Activated naive CD8-positive, alpha-beta T cell (primary cell): ENCODE measurements at regions not wholly inside any gene's neighbourhood (a gene's known extent, or its start where the extent isn't known, plus 50 kb on each side); places are given as distances from the start of the nearest gene placed in this dataset.
"Not testable (repeated sequence)": the region's sequence is repeated elsewhere in the genome, so short reads cannot be mapped to it uniquely, and the experiment has no call there.

ENCODE experiments used
- H3K27ac Mint-ChIP-seq: one replicate; pipeline ENCODE4 v1.8.0; 2021; ENCODE audit warnings: mixed read lengths
- H3K27me3 Mint-ChIP-seq: one replicate; pipeline ENCODE4 v1.8.0; 2021; ENCODE audit warnings: mixed read lengths
- H3K36me3 Mint-ChIP-seq: one replicate; pipeline ENCODE4 v1.8.0; 2021; ENCODE audit warnings: mixed read lengths
- H3K4me1 Mint-ChIP-seq: one replicate; pipeline ENCODE4 v1.8.0; 2021; ENCODE audit warnings: low read depth, mixed read lengths
- H3K4me3 Mint-ChIP-seq: one replicate; pipeline ENCODE4 v1.8.0; 2021; ENCODE audit warnings: mild to moderate bottlenecking, mixed read lengths
- H3K9me3 Mint-ChIP-seq: one replicate; pipeline ENCODE4 v1.8.0; 2021; ENCODE audit warnings: low read depth, mixed read lengths

DNA sequence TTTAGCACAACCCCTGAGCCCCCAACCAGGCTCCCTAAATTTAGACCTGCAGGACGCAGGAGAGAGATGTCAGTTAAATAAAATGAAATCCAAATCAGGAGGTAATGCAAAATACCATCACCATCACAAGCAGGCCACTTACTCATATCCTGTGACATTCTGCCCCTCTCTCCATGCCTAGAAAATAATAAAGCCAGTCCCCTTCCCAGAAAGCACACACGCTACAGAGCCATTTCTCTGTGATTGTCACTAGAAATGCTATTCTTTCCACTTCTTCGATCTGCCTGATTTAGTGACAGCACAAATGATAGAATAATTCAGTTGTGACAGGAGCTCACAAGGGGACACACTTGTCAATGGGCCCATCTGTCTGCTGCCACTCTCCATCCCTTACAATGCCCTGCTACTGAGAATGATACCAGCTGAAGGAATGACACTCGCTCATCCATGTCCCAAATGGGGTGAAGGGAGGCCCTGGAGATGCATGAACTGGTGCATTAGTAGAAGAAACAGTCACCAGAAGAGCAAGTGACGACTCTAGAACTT is 272.1 kb downstream of the SP3 start:
- no peaks in the 10 kb centered on the region for H3K4me1 Mint-ChIP-seq
- H3K4me3 Mint-ChIP-seq, result no peak overlapping the region
- H3K36me3 Mint-ChIP-seq, result no peaks in the 10 kb centered on the region
- H3K27me3 Mint-ChIP-seq, result peaks cover 1% of the 10 kb centered on the region
- H3K9me3 Mint-ChIP-seq, result no peaks in the 10 kb centered on the region
- H3K27ac Mint-ChIP-seq, result no peak overlapping the region

- Mint-ChIP-seq H3K4me3 (no peak overlapping the region), H3K27me3 (peaks cover 1% of the 10 kb centered on the region), H3K27ac (no peak overlapping the region), H3K9me3 (no peaks in the 10 kb centered on the region), H3K36me3 (no peaks in the 10 kb centered on the region), H3K4me1 (no peaks in the 10 kb centered on the region)
Measured at GRCh38 chr2:173696274-173696673, 268.9 kb downstream of the SP3 start.

DNA sequence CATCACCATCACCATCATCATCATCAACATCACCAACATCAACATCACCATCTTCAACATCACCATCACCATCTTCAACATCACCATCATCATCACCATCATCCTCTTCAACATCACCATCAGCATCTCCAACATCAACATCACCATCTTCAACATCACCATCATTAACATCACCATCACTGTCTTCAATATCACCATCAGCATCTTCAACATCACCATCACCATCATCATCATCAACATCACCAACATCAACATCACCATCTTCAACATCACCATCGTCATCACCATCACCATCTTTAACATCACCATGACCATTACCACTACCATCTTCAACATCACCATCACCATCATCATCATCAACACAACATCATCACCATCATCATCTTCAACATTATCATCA is 267.2 kb downstream of the SP3 start:
- no peaks in the 10 kb centered on the region for H3K27me3 Mint-ChIP-seq
- no peak overlapping the region for H3K4me3 Mint-ChIP-seq
- H3K36me3 Mint-ChIP-seq, result no peaks in the 10 kb centered on the region
- H3K27ac Mint-ChIP-seq, result no peak overlapping the region
- no peaks in the 10 kb centered on the region for H3K9me3 Mint-ChIP-seq
- no peaks in the 10 kb centered on the region for H3K4me1 Mint-ChIP-seq

DNA sequence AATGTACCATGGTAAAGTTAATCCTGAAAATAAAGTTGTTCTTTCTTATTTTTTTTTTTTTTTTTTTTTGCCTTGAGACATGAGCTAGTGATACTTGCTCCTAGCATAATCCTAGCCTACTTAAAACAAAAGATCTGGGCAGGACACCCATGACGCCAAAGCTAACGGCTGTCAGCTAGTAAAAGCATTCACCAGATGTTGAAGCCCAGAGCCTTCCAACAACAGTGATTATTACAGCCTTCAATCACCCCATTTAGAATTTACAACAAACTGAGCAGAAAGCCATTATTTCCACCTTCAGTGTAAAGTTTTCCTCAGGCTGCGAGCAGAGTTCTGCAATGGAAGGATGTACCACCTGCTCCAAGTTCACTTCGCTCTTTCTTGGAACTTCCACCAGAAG is 259.5 kb downstream of the SP3 start:
- no peaks in the 10 kb centered on the region for H3K9me3 Mint-ChIP-seq

GRCh38 chr2:173706936-173707335 is 258.2 kb downstream of the SP3 start:
- H3K9me3 Mint-ChIP-seq, result no peaks in the 10 kb centered on the region
- H3K36me3 Mint-ChIP-seq, result no peaks in the 10 kb centered on the region
- peaks cover 5% of the 10 kb centered on the region for H3K27me3 Mint-ChIP-seq
- no peak overlapping the region for H3K4me3 Mint-ChIP-seq
- H3K27ac Mint-ChIP-seq, result no peak overlapping the region
- no peaks in the 10 kb centered on the region for H3K4me1 Mint-ChIP-seq

More for the DNA sequence above, 259.5 kb downstream of the SP3 start:
- Mint-ChIP-seq H3K27ac (no peak overlapping the region), H3K36me3 (no peaks in the 10 kb centered on the region), H3K27me3 (peaks cover 5% of the 10 kb centered on the region), H3K4me3 (no peak overlapping the region), H3K4me1 (no peaks in the 10 kb centered on the region)

DNA sequence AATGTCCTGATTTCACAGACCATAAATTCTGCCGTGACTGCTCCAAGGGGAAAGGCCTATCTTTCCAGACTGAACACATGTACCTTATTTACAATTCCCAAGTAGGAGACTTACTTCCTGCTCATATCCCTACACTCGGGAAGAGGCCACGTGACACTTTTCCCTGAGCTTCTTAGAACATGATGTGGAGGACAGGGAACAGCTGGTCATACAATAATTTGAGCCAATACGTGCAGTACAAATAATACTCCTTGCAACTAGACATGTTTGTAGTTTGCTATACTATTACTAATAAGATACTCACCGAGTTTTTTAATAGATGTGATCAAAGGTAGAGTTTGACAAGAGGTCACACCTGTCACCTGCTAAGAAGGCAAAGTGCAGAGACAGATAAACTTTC is 256.4 kb downstream of the SP3 start:
- Mint-ChIP-seq H3K36me3 (no peaks in the 10 kb centered on the region), H3K27ac (no peak overlapping the region), H3K4me1 (no peaks in the 10 kb centered on the region), H3K9me3 (no peaks in the 10 kb centered on the region), H3K4me3 (no peak overlapping the region), H3K27me3 (peaks cover 6% of the 10 kb centered on the region)

- Mint-ChIP-seq H3K27ac (no peak overlapping the region), H3K27me3 (peaks cover 4% of the 10 kb centered on the region), H3K4me3 (no peak overlapping the region), H3K36me3 (no peaks in the 10 kb centered on the region), H3K9me3 (no peaks in the 10 kb centered on the region), H3K4me1 (no peaks in the 10 kb centered on the region)
Measured at GRCh38 chr2:173711816-173712215, 253.4 kb downstream of the SP3 start.

GRCh38 chr2:173713904-173714555 is 251.1 kb downstream of the SP3 start:
- no peak overlapping the region for H3K4me3 Mint-ChIP-seq
- no peaks in the 10 kb centered on the region for H3K4me1 Mint-ChIP-seq
- H3K27me3 Mint-ChIP-seq, result peaks cover 11% of the 10 kb centered on the region

DNA sequence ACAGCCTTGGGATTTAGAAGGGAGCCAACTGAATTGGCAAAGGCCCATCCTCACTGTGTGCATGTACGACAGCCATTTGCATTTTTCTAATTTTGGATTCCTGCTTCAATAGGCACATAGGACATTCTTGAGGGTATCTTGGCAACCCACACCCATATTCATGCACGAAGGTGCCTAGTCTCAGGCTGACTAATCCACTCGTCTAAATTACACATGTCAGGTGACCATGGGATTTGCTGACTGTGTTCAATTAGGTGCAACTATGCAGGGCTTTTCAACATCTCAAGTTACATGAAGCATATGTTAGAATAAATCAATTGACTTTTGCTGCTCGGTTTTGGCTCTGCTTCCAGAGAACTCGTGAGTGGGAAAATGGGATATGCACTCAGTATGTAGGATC is 249.7 kb downstream of the SP3 start:
- Mint-ChIP-seq H3K4me3 (no peak overlapping the region), H3K27ac (no peak overlapping the region), H3K9me3 (no peaks in the 10 kb centered on the region), H3K4me1 (no peaks in the 10 kb centered on the region), H3K36me3 (no peaks in the 10 kb centered on the region), H3K27me3 (peaks cover 12% of the 10 kb centered on the region)

More at GRCh38 chr2:173713904-173714555, 251.1 kb downstream of the SP3 start:
- no peak overlapping the region for H3K27ac Mint-ChIP-seq
- H3K36me3 Mint-ChIP-seq, result no peaks in the 10 kb centered on the region
- H3K9me3 Mint-ChIP-seq, result no peaks in the 10 kb centered on the region

DNA sequence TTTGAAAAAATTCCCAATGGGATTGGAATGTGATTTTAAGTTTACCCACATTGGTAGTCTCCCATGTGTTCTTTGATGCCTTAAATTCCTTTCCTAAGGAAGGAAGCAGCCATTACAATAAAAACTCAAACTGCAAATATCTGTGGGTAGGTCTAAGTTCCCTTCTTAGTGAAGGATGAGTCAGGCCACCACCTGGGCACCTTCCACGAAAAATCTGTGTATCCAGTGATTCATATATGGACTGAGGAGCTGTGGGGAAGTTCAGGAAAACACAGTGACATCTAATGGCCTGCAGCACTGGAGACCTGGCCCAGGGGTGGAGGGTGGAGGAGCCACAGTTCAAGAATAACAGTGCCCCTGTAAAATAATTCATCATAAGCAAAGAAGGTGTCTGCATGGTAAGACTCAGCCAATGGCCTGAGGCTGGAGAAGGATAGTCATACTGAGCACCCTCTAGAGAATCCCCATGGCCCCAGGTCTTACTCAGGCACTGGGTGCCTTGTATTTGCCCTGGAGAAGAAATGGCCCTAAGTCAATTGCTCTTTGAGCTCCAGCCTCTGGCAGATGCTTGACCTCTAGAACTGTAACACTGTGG is 248.6 kb downstream of the SP3 start:
- Mint-ChIP-seq H3K36me3 (no peaks in the 10 kb centered on the region), H3K27me3 (peaks cover 12% of the 10 kb centered on the region), H3K4me3 (no peak overlapping the region), H3K27ac (no peak overlapping the region), H3K9me3 (no peaks in the 10 kb centered on the region), H3K4me1 (no peaks in the 10 kb centered on the region)

- Mint-ChIP-seq H3K4me1 (no peaks in the 10 kb centered on the region), H3K4me3 (no peak overlapping the region), H3K9me3 (no peaks in the 10 kb centered on the region), H3K36me3 (no peaks in the 10 kb centered on the region), H3K27me3 (peaks cover 11% of the 10 kb centered on the region), H3K27ac (no peak overlapping the region)
Measured at GRCh38 chr2:173719471-173719870, 245.7 kb downstream of the SP3 start.

DNA sequence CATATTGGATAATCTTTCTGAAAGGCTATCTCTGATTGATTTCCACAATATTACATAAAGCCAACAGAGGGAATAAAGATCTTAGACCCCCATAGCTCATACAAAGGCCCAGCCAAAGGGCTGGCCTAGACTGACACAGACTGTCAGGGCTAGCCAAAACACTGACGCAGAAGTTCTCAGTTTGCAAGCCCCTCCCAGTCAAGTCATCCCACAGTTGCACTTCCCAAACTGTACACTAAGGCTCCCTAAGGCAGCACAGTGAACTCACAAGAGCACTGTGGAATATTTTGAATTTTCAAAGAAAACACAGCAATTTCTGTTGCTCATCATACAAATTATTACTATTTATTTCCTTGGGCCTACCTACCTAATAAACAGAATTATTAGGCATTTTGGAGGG is 244.9 kb downstream of the SP3 start:
- no peaks in the 10 kb centered on the region for H3K9me3 Mint-ChIP-seq
- no peaks in the 10 kb centered on the region for H3K4me1 Mint-ChIP-seq
- no peaks in the 10 kb centered on the region for H3K36me3 Mint-ChIP-seq
- H3K27ac Mint-ChIP-seq, result no peak overlapping the region
- H3K4me3 Mint-ChIP-seq, result no peak overlapping the region
- H3K27me3 Mint-ChIP-seq, result peaks cover 14% of the 10 kb centered on the region

GRCh38 chr2:173734797-173735196 is 230.4 kb downstream of the SP3 start:
- H3K4me3 Mint-ChIP-seq, result no peak overlapping the region
- H3K36me3 Mint-ChIP-seq, result no peaks in the 10 kb centered on the region
- H3K9me3 Mint-ChIP-seq, result peaks cover 4% of the 10 kb centered on the region
- H3K4me1 Mint-ChIP-seq, result no peaks in the 10 kb centered on the region
- no peak overlapping the region for H3K27ac Mint-ChIP-seq
- peaks cover 6% of the 10 kb centered on the region for H3K27me3 Mint-ChIP-seq

- not testable (repeated sequence) for H3K9me3 Mint-ChIP-seq, H3K4me1 Mint-ChIP-seq, H3K27ac Mint-ChIP-seq, H3K4me3 Mint-ChIP-seq, H3K36me3 Mint-ChIP-seq
- H3K27me3 Mint-ChIP-seq, result peaks cover 11% of the 10 kb centered on the region
Measured at GRCh38 chr2:173737954-173738575, 227.1 kb downstream of the SP3 start.

- no peaks in the 10 kb centered on the region for H3K4me1 Mint-ChIP-seq
- H3K4me3 Mint-ChIP-seq, result no peak overlapping the region
- no peak overlapping the region for H3K27ac Mint-ChIP-seq
- no peaks in the 10 kb centered on the region for H3K36me3 Mint-ChIP-seq
- H3K27me3 Mint-ChIP-seq, result peaks cover 11% of the 10 kb centered on the region
- peaks cover 4% of the 10 kb centered on the region for H3K9me3 Mint-ChIP-seq
Measured at GRCh38 chr2:173739006-173739405, 226.2 kb downstream of the SP3 start.
